ENCODE measurements at regions not wholly inside any gene's neighbourhood (a gene's known extent, or its start where the extent isn't known, plus 50 kb on each side); places are given as distances from the start of the nearest gene placed in this dataset.

- TF ChIP-seq CTCF (IDR thresholded peaks at IDR 0.05; ENCODE audit: insufficient read depth, low read depth, low read length) = no peak
- no peak for TF ChIP-seq EZH2 (IDR thresholded peaks at IDR 0.05; ENCODE audit: insufficient read depth, low read length)
These were observed 225.4 kb downstream of the PRL start for GRCh38 chr6:22071270-22072041.
